ENCODE measurements at regions not wholly inside any gene's neighbourhood (a gene's known extent, or its start where the extent isn't known, plus 50 kb on each side); places are given as distances from the start of the nearest gene placed in this dataset.
A peak's percentile ranks its signal among the peaks of the same experiment; 100 is the strongest.

- DNase-seq (ENCODE audit: low spot score) = no peak
Observed at GRCh38 chr1:39134768-39135333, 69.6 kb upstream of the MACF1 start.

GRCh38 chr1:39136638-39137037 is 67.9 kb upstream of the MACF1 start:
- DNase-seq (ENCODE audit: low spot score) = no peak

- DNase-seq (ENCODE audit: low spot score) = no peak
Observed at GRCh38 chr1:39139723-39140360, 64.7 kb upstream of the MACF1 start.

- no peak for DNase-seq (ENCODE audit: low spot score)
Observed at GRCh38 chr1:39141925-39142324, 62.6 kb upstream of the MACF1 start.

GRCh38 chr1:39142401-39143060 is 62.0 kb upstream of the MACF1 start:
- peak; percentile 80 for DNase-seq (ENCODE audit: low spot score)

GRCh38 chr1:39144924-39145323 is 59.6 kb upstream of the MACF1 start:
- no peak for DNase-seq (ENCODE audit: low spot score)

- DNase-seq (ENCODE audit: low spot score) = no peak
Observed at GRCh38 chr1:39145331-39145965, 59.0 kb upstream of the MACF1 start.

- DNase-seq (ENCODE audit: low spot score) = no peak
Observed at GRCh38 chr1:39146681-39147080, 57.8 kb upstream of the MACF1 start.

GRCh38 chr1:39147099-39148025 is 57.1 kb upstream of the MACF1 start:
- DNase-seq (ENCODE audit: low spot score) = no peak

GRCh38 chr1:39148942-39149341 is 55.6 kb upstream of the MACF1 start:
- DNase-seq (ENCODE audit: low spot score) = no peak

GRCh38 chr1:39149509-39149908 is 55.0 kb upstream of the MACF1 start:
- no peak for DNase-seq (ENCODE audit: low spot score)

GRCh38 chr1:39150779-39151178 is 53.7 kb upstream of the MACF1 start:
- no peak for DNase-seq (ENCODE audit: low spot score)

GRCh38 chr1:39151267-39151666 is 53.2 kb upstream of the MACF1 start:
- no peak for DNase-seq (ENCODE audit: low spot score)

- no peak for DNase-seq (ENCODE audit: low spot score)
Observed at GRCh38 chr1:39152923-39153322, 51.6 kb upstream of the MACF1 start.

GRCh38 chr1:39153684-39154083 is 50.8 kb upstream of the MACF1 start:
- DNase-seq (ENCODE audit: low spot score) = no peak

- no peak for DNase-seq (ENCODE audit: low spot score)
Observed at GRCh38 chr1:39154553-39155421, 49.7 kb upstream of the MACF1 start.

Measured in HT-29 (cell line).